Activated naive CD8-positive, alpha-beta T cell treated with anti-CD3 and anti-CD28 coated beads for 36 hours (primary cell): ENCODE measurements at regions not wholly inside any gene's neighbourhood (a gene's known extent, or its start where the extent isn't known, plus 50 kb on each side); places are given as distances from the start of the nearest gene placed in this dataset.
"Not testable (repeated sequence)": the region's sequence is repeated elsewhere in the genome, so short reads cannot be mapped to it uniquely, and the experiment has no call there.

ENCODE experiments used
- DNase-seq: peaks from one replicate; pipeline ENCODE4 v3.0.0; 2021
- H3K27ac Mint-ChIP-seq: one replicate; pipeline ENCODE4 v1.8.0; 2022; ENCODE audit warnings: mild to moderate bottlenecking, moderate library complexity, mixed read lengths
- H3K27me3 Mint-ChIP-seq: one replicate; pipeline ENCODE4 v1.8.0; 2022; ENCODE audit warnings: mild to moderate bottlenecking, mixed read lengths
- H3K36me3 Mint-ChIP-seq: one replicate; pipeline ENCODE4 v1.8.0; 2021; ENCODE audit warnings: mild to moderate bottlenecking, mixed read lengths
- H3K4me1 Mint-ChIP-seq: one replicate; pipeline ENCODE4 v1.8.0; 2021; ENCODE audit warnings: mixed read lengths
- H3K4me3 Mint-ChIP-seq: one replicate; pipeline ENCODE4 v1.8.0; 2022; ENCODE audit warnings: mild to moderate bottlenecking, moderate library complexity, mixed read lengths
- H3K9me3 Mint-ChIP-seq: one replicate; pipeline ENCODE4 v1.8.0; 2022; ENCODE audit warnings: mixed read lengths

DNA sequence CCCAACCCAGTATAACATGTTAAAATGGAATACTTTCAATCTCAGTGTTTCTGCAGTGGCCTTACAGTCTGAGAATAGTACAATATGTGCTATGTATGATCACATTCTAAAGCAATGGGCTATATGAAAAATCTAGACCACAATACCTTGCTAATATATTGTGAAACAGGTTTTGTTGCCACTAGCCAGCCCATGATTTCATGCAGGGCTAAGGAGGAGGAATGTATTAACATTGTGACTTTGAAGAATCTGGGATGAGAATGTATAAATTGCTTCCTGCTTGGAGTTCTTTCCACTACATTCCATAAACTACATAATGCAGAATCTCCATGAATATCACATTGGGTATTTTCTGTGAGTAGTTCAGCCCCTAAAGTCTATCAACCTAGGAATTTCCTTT is 935.4 kb upstream of the GRIA3 start:
- H3K27me3 Mint-ChIP-seq, result no peaks in the 10 kb centered on the region
- H3K36me3 Mint-ChIP-seq, result no peaks in the 10 kb centered on the region
- H3K9me3 Mint-ChIP-seq, result no peaks in the 10 kb centered on the region
- DNase-seq, result no peak
- H3K27ac Mint-ChIP-seq, result no peak overlapping the region
- H3K4me1 Mint-ChIP-seq, result no peaks in the 10 kb centered on the region
- H3K4me3 Mint-ChIP-seq, result no peak overlapping the region

DNA sequence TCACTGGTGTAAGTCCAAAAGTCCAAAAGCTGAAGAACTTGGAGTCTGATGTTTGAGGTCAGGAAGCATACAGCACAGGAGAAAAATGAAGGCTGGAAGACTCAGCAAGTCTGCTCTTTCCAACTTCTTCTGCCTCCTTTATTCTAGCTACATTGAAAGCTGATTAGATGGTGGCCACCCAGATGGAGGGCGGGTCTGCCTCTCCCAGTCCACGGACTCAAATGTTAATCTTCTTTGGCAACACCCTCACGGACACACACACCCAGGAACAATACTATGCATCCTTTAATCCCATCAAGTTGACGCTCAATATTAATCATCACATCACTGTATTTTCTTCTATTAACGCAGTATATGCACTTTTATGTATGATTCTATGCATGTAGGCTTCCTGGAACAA is 931.6 kb upstream of the GRIA3 start:
- no peaks in the 10 kb centered on the region for H3K4me1 Mint-ChIP-seq
- H3K4me3 Mint-ChIP-seq, result no peak overlapping the region
- no peak for DNase-seq
- H3K27me3 Mint-ChIP-seq, result no peaks in the 10 kb centered on the region
- H3K27ac Mint-ChIP-seq, result no peak overlapping the region
- H3K36me3 Mint-ChIP-seq, result no peaks in the 10 kb centered on the region
- H3K9me3 Mint-ChIP-seq, result no peaks in the 10 kb centered on the region

GRCh38 chrX:122268353-122268752 is 915.7 kb upstream of the GRIA3 start:
- Mint-ChIP-seq H3K4me1 (no peaks in the 10 kb centered on the region), H3K27me3 (no peaks in the 10 kb centered on the region), H3K36me3 (no peaks in the 10 kb centered on the region), H3K27ac (no peak overlapping the region), H3K4me3 (no peak overlapping the region), H3K9me3 (peaks cover 8% of the 10 kb centered on the region)
- no peak for DNase-seq

DNA sequence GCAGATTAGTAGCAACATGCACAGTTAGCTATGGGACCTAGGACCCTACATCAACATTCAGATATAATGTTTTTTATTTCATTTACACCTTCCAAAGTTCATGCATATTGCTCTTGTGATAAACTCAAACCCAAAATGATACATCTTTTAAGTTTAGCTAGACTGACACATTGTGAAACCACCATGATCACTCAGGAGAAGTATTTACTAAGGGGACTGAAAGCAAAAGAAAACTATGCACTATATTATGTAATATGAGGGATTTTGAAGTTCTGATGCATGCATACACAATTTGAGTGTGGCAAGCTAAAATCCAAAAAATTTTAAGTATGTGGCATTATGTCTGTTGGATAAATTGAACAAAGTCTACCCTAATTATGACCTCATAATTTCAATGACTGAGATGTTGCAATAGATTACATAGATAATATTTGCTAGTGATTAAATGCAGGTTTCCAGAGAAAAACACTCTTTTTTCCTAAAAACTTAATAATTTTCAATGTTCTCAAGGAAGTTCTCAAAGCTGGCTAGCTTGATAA is 914.8 kb upstream of the GRIA3 start:
- H3K4me1 Mint-ChIP-seq, result no peaks in the 10 kb centered on the region
- no peak for DNase-seq
- H3K27me3 Mint-ChIP-seq, result no peaks in the 10 kb centered on the region

GRCh38 chrX:122270809-122271494 is 913.1 kb upstream of the GRIA3 start:
- Mint-ChIP-seq H3K4me3 (no peak overlapping the region), H3K4me1 (no peaks in the 10 kb centered on the region), H3K27me3 (no peaks in the 10 kb centered on the region), H3K9me3 (peaks cover 8% of the 10 kb centered on the region), H3K27ac (no peak overlapping the region), H3K36me3 (no peaks in the 10 kb centered on the region)
- DNase-seq, result no peak

More for the DNA sequence above, 914.8 kb upstream of the GRIA3 start:
- H3K4me3 Mint-ChIP-seq, result no peak overlapping the region
- peaks cover 8% of the 10 kb centered on the region for H3K9me3 Mint-ChIP-seq
- H3K27ac Mint-ChIP-seq, result no peak overlapping the region
- H3K36me3 Mint-ChIP-seq, result no peaks in the 10 kb centered on the region

- Mint-ChIP-seq H3K27me3 (no peaks in the 10 kb centered on the region), H3K4me3 (no peak overlapping the region), H3K27ac (no peak overlapping the region), H3K9me3 (peaks cover 8% of the 10 kb centered on the region), H3K4me1 (no peaks in the 10 kb centered on the region), H3K36me3 (no peaks in the 10 kb centered on the region)
- DNase-seq, result no peak
Measured at GRCh38 chrX:122272011-122272410, 912.1 kb upstream of the GRIA3 start.

DNA sequence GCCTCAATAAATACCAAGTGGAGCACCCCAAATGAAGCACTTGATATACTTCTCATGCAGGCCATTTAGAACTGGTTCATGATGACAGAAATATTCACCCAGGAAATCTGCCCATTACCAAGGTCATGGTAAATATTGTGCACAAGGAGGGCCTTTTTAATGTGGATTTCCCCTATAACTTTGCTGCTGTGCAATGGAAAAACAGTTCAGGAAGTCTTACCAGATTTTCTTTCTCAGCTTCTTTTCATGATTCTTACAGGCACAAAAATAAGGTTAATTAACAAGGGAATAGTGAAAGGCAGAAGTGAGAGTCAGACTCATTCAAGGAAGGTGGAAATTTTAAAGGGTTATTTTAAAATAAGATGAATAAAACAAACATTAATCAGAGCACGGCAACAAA is 904.3 kb upstream of the GRIA3 start:
- DNase-seq, result no peak
- H3K9me3 Mint-ChIP-seq, result no peaks in the 10 kb centered on the region
- no peak overlapping the region for H3K27ac Mint-ChIP-seq
- no peaks in the 10 kb centered on the region for H3K4me1 Mint-ChIP-seq
- no peaks in the 10 kb centered on the region for H3K27me3 Mint-ChIP-seq
- no peak overlapping the region for H3K4me3 Mint-ChIP-seq
- H3K36me3 Mint-ChIP-seq, result no peaks in the 10 kb centered on the region

- H3K27ac Mint-ChIP-seq, H3K9me3 Mint-ChIP-seq, H3K27me3 Mint-ChIP-seq, H3K4me3 Mint-ChIP-seq, H3K36me3 Mint-ChIP-seq, DNase-seq, H3K4me1 Mint-ChIP-seq: not testable (repeated sequence)
Measured at GRCh38 chrX:122299822-122300221, 884.3 kb upstream of the GRIA3 start.

- peaks cover 5% of the 10 kb centered on the region for H3K9me3 Mint-ChIP-seq
Measured at GRCh38 chrX:122301491-122301890, 882.6 kb upstream of the GRIA3 start.

GRCh38 chrX:122303761-122304160 is 880.3 kb upstream of the GRIA3 start:
- no peak overlapping the region for H3K27ac Mint-ChIP-seq
- H3K9me3 Mint-ChIP-seq, result peaks cover 5% of the 10 kb centered on the region
- no peaks in the 10 kb centered on the region for H3K4me1 Mint-ChIP-seq
- H3K27me3 Mint-ChIP-seq, result no peaks in the 10 kb centered on the region
- no peaks in the 10 kb centered on the region for H3K36me3 Mint-ChIP-seq
- H3K4me3 Mint-ChIP-seq, result no peak overlapping the region
- DNase-seq, result no peak

More at GRCh38 chrX:122301491-122301890, 882.6 kb upstream of the GRIA3 start:
- Mint-ChIP-seq H3K4me3 (no peak overlapping the region), H3K36me3 (no peaks in the 10 kb centered on the region), H3K4me1 (no peaks in the 10 kb centered on the region), H3K27ac (no peak overlapping the region), H3K27me3 (no peaks in the 10 kb centered on the region)
- DNase-seq, result no peak

DNA sequence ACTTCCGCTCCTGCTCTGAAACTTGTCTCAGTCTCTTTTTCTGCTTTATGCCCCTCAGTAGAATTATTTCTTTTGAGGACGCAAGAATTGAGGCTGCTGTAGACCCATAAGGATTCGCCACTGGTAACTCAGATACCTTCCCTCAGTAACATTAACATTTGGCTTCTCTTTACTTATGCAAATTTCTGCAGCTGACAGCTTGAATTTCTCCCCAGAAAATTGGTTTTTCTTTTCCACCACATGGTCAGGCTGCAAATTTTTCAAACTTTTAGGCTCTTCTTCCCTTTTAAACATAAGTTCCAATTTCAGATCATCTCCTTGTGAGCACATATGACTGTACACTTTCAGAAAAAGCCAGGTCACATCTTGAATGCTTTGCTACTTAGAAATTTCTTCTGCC is 839.3 kb upstream of the GRIA3 start:
- no peaks in the 10 kb centered on the region for H3K36me3 Mint-ChIP-seq

GRCh38 chrX:122363112-122363795 is 820.8 kb upstream of the GRIA3 start:
- Mint-ChIP-seq H3K27ac (no peak overlapping the region), H3K9me3 (peaks cover 3% of the 10 kb centered on the region), H3K4me1 (no peaks in the 10 kb centered on the region), H3K36me3 (no peaks in the 10 kb centered on the region), H3K27me3 (no peaks in the 10 kb centered on the region), H3K4me3 (no peak overlapping the region)
- no peak for DNase-seq

More for the DNA sequence above, 839.3 kb upstream of the GRIA3 start:
- Mint-ChIP-seq H3K9me3 (peaks cover 3% of the 10 kb centered on the region), H3K27me3 (no peaks in the 10 kb centered on the region), H3K4me3 (no peak overlapping the region), H3K4me1 (no peaks in the 10 kb centered on the region), H3K27ac (no peak overlapping the region)
- no peak for DNase-seq

DNA sequence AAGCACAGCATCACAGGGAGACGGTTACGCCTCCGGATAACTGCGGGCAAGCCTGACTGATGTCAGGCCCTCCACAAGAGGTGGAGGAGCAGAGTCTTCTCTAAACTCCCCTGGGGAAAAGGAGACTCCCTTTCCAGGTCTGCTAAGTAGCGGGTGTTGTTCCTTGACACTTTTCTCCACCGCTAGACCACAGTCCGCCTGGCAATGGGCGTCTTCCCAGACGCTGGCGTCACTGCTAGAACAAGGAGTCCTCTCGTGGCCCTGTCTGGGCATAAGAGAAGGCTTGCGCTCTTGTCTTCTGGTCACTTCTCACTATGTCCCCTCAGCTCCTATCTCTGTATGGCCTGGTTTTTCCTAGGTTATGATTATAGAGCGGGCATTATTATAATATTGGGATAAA is 808.5 kb upstream of the GRIA3 start:
- H3K9me3 Mint-ChIP-seq, H3K27ac Mint-ChIP-seq, H3K4me1 Mint-ChIP-seq, DNase-seq, H3K27me3 Mint-ChIP-seq, H3K4me3 Mint-ChIP-seq, H3K36me3 Mint-ChIP-seq: not testable (repeated sequence)

DNA sequence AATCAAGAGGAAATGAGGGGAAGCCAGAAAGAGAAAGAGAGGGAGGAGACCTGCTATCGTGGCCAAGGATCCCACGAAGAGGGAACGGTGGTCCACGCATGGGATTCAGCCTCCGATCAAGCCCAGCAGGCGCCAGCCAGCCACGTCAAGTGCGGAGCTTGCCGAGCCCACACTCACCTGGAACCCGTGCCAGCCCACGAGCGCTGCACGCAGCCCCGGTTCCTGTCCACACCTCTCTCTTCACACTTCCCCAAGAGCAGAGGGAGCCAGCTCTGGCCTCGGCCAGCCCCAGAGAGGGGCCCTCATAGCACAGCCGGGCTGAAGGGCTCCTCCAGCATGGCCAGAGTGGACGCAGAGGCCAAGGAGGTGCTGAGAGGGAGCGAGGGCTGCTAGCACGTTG is 795.1 kb upstream of the GRIA3 start:
- DNase-seq, result no peak
- H3K4me3 Mint-ChIP-seq, result no peak overlapping the region
- H3K27ac Mint-ChIP-seq, result no peak overlapping the region
- H3K4me1 Mint-ChIP-seq, result no peaks in the 10 kb centered on the region
- no peaks in the 10 kb centered on the region for H3K36me3 Mint-ChIP-seq
- no peaks in the 10 kb centered on the region for H3K9me3 Mint-ChIP-seq
- H3K27me3 Mint-ChIP-seq, result no peaks in the 10 kb centered on the region

GRCh38 chrX:122418758-122419157 is 765.3 kb upstream of the GRIA3 start:
- H3K27ac Mint-ChIP-seq, result no peak overlapping the region
- H3K36me3 Mint-ChIP-seq, result no peaks in the 10 kb centered on the region
- H3K9me3 Mint-ChIP-seq, result no peaks in the 10 kb centered on the region
- no peaks in the 10 kb centered on the region for H3K27me3 Mint-ChIP-seq
- no peaks in the 10 kb centered on the region for H3K4me1 Mint-ChIP-seq
- DNase-seq, result no peak
- no peak overlapping the region for H3K4me3 Mint-ChIP-seq
